Body of pancreas (tissue), 4 donors: ENCODE measurements at regions not wholly inside any gene's neighbourhood (a gene's known extent, or its start where the extent isn't known, plus 50 kb on each side); places are given as distances from the start of the nearest gene placed in this dataset.

Experiments
- ATAC-seq: fragments of 150-250 bp; one replicate; pipeline ENCODE4 v1.9.1; 2016
- DNase-seq, 4 donors: peaks; one replicate each; pipeline ENCODE4 v3.0.0-alpha.2; 2019
- H3K27ac ChIP-seq, 4 donors: fragments of 200-600 bp; sonication (generic); 1 replicate in 3 of 4; 2 replicates in 1 of 4; pipeline versions ENCODE4 v1.5.1 to v1.6.1; 2016 to 2019; ENCODE audit warnings: mild to moderate bottlenecking in 1 of 4, mixed read lengths in 1 of 4, moderate library complexity in 1 of 4
- H3K27me3 ChIP-seq, 2 donors: fragments of 200-600 bp; sonication (generic); one replicate each; pipeline ENCODE4 v1.6.0; 2016; ENCODE audit warnings: mild to moderate bottlenecking in 1 of 2
- H3K36me3 ChIP-seq, 2 donors: fragments of 200-600 bp; sonication (generic); replicated peaks in 1 of 2; 2 replicates each; pipeline ENCODE4 v1.5.1; 2016; ENCODE audit warnings: low read depth in 2 of 2; ENCODE audit not compliant: insufficient read depth in 1 of 2
- H3K4me1 ChIP-seq: fragments of 200-600 bp; sonication (generic); one replicate; pipeline ENCODE4 v1.6.0; 2016
- H3K4me3 ChIP-seq, 2 donors: fragments of 200-600 bp; sonication (generic); 1 replicate in 1 of 2; 2 replicates in 1 of 2; pipeline ENCODE4 v1.5.1; 2016 to 2019
- H3K9me3 ChIP-seq, 3 donors: fragments of 200-600 bp; sonication (generic); 1 replicate in 2 of 3; 2 replicates in 1 of 3; pipeline ENCODE4 v1.5.1; 2016
- POLR2A ChIP-seq, 3 donors: fragments of 450-650 bp; IDR thresholded peaks; one replicate each; pipeline ENCODE4 v1.6.1; 2016; ENCODE audit warnings: antibody characterized with exemption in 3 of 3, mild to moderate bottlenecking in 2 of 3
- WGBS, 2 donors: methylation state at CpG; one replicate each; pipeline ENCODE4 v1.1.5; 2017; 5-methylcytosine and 5-hydroxymethylcytosine counted together
- intact Hi-C: fragments of 100-400 bp; cut with DNase I; formaldehyde crosslinking; loops from one replicate; pipeline ENCODE4 v1.15.1; 2023
- TF ChIP-seq, protein P1 (sequence below), 7 experiments: fragments of 450-650 bp in 4 of 7; fragments of 200-600 bp in 3 of 7; sonication (generic) in 3 of 7; IDR thresholded peaks; one replicate each; pipeline ENCODE4 v1.5.1; 2016 to 2019; ENCODE audit warnings: antibody characterized with exemption in 7 of 7

DNA sequence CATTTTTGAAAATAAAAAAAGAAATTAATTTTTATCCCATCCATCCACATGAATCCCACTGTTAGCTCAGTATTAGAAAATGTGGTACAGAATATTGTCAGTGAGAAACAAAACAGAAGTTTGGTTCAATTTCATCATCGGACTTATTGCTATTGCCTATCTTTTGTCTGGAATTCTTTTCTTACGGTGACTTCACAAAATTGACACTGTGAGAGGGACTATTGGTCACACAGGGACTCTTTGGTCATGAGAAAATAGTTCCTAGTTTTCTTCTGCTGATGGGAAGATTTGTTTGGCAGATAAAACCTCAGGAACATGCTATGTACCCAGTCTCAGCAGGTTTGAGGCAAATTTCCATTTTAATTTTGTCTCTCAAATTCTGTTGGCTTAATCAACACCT, 186.2 kb upstream of the ELL2 start:
- intact Hi-C loops = no loop called here
- ATAC-seq (no peak), DNase-seq (no peak)
- no peak for TF ChIP-seq POLR2A (IDR thresholded peaks at IDR 0.05)
- TF ChIP-seq, protein P1, sequence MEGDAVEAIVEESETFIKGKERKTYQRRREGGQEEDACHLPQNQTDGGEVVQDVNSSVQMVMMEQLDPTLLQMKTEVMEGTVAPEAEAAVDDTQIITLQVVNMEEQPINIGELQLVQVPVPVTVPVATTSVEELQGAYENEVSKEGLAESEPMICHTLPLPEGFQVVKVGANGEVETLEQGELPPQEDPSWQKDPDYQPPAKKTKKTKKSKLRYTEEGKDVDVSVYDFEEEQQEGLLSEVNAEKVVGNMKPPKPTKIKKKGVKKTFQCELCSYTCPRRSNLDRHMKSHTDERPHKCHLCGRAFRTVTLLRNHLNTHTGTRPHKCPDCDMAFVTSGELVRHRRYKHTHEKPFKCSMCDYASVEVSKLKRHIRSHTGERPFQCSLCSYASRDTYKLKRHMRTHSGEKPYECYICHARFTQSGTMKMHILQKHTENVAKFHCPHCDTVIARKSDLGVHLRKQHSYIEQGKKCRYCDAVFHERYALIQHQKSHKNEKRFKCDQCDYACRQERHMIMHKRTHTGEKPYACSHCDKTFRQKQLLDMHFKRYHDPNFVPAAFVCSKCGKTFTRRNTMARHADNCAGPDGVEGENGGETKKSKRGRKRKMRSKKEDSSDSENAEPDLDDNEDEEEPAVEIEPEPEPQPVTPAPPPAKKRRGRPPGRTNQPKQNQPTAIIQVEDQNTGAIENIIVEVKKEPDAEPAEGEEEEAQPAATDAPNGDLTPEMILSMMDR (IDR thresholded peaks at IDR 0.05) = no peak
- Histone ChIP-seq H3K4me3 (no peak overlapping the region), H3K9me3 (no peaks in the 10 kb centered on the region), H3K36me3 (no peaks in the 10 kb centered on the region), H3K27ac (no peak overlapping the region), H3K27me3 (no peaks in the 10 kb centered on the region), H3K4me1 (peaks cover 4% of the 10 kb centered on the region)
- 95 to 96% methylated on average over 2 of the region's 2 CpGs for WGBS, 2 donors

DNA sequence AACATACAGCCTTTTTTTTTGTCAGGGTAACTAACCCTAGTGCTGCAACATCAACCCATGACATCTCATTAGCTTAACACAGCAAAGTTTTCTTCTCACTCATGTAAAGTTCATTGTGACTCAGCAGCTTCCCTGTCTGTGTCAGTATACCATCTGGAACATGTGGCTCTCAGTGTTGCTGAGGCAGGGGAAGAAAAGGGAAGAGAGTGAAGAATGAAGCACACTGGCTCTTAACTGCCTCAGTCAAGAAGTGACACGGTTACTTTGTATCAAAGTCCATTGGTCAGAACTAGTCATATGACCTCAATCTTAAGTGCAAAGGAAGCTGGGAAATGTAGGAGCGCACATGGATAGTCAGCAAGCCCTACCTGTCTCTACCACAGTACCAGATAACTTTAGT, 185.0 kb upstream of the ELL2 start:
- Histone ChIP-seq H3K27me3 (no peaks in the 10 kb centered on the region), H3K4me3 (no peak overlapping the region), H3K36me3 (no peaks in the 10 kb centered on the region), H3K9me3 (no peaks in the 10 kb centered on the region), H3K27ac (no peak overlapping the region), H3K4me1 (peaks cover 13% of the 10 kb centered on the region)
- 77 to 86% methylated on average over 2 of the region's 2 CpGs for WGBS, 2 donors
- intact Hi-C loops = no loop called here
- peak in 1 of 4 donors; percentile 61 for DNase-seq
- ATAC-seq = peak; percentile 42
- no peak for TF ChIP-seq POLR2A (IDR thresholded peaks at IDR 0.05)
- TF ChIP-seq, protein P1 (IDR thresholded peaks at IDR 0.05) = no peak

DNA sequence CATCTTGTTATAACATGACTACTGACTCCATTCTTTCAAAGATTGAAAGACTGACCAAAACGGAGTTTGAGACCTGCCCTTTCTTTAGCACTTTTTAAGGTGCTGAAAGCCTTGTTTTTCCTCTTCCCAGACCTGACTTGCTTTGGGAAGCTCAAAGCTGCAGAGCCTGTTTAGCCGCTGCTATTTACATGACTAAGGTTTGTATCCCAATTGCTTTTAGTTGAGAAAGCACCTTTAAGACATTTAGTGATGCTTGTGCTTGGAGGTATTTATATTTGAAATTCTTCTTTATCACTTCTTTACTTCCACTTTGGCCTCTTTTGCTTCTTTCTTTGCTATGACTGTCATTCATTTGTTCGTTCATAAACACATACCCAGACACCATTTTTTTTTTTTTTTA, 182.6 kb upstream of the ELL2 start:
- H3K36me3 ChIP-seq = no peaks in the 10 kb centered on the region
- H3K27me3 ChIP-seq = no peaks in the 10 kb centered on the region
- H3K27ac ChIP-seq = no peak overlapping the region
- intact Hi-C loops = no loop called here
- no peaks in the 10 kb centered on the region for H3K9me3 ChIP-seq
- TF ChIP-seq, protein P1 (IDR thresholded peaks at IDR 0.05) = no peak
- no peak for TF ChIP-seq POLR2A (IDR thresholded peaks at IDR 0.05)
- DNase-seq (no peak), ATAC-seq (no peak)
- WGBS, 2 donors = 84% methylated on average over 3 of the region's 3 CpGs
- no peak overlapping the region for H3K4me3 ChIP-seq
- H3K4me1 ChIP-seq = peaks cover 23% of the 10 kb centered on the region

DNA sequence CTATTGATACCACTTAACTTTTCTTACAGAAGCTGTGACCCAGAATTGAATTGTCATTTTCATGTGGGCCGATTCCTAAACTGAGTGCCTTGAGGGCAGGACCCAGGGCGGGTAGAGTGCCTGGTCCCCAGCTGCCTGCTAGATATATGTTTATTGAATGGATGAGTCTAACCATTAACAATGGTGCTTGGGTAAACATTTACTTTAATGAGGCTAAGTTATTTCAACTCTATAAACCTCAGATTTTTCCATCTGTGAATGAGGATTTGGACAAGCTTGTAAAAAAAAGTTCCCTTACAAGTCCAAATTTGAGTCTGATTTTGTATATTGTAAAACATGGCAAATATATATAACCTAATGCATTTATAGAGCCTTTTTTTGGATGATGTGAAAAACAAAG, 181.8 kb upstream of the ELL2 start:
- H3K9me3 ChIP-seq = no peaks in the 10 kb centered on the region
- H3K4me3 ChIP-seq = no peak overlapping the region
- H3K36me3 ChIP-seq = no peaks in the 10 kb centered on the region
- no peak for ATAC-seq
- intact Hi-C loops = no loop called here
- TF ChIP-seq, protein P1 (IDR thresholded peaks at IDR 0.05) = no peak
- no peak for TF ChIP-seq POLR2A (IDR thresholded peaks at IDR 0.05)
- no peak for DNase-seq
- H3K27ac ChIP-seq = no peak overlapping the region
- peaks cover 23% of the 10 kb centered on the region for H3K4me1 ChIP-seq
- H3K27me3 ChIP-seq = no peaks in the 10 kb centered on the region
- 39 to 68% methylated on average over 2 of the region's 2 CpGs for WGBS, 2 donors

DNA sequence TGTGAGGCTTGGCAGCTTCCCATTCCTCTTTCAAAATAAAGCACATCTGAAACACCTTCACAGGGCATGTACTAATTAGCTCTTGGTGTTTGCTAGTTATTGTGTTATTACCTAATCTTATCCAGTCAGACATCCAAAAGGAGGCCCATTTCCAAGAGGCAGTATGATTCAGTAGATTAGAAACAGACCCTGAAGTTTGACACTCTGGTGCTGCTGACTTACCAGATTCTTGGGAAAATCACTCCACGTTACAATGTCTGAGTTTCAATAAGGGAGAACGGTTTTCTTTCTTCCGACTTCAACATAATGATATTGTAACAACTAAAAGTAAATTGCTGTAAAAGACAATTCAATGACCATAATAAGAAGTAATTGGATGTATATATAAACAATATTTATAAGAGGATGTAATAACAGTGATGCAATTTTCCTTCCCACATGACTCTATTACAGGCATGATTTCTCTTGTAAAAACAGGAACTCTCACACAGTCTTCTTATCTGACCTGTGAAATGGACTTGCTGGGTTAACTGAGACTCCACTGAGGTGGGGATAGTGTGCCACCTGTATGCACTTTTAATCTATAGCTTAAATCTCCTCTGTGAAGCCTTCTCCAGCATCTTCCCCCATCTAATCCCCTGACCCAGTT, 181.3 kb upstream of the ELL2 start:
- Histone ChIP-seq H3K4me3 (no peak overlapping the region), H3K27ac (no peak overlapping the region), H3K27me3 (no peaks in the 10 kb centered on the region), H3K9me3 (no peaks in the 10 kb centered on the region), H3K36me3 (no peaks in the 10 kb centered on the region), H3K4me1 (peaks cover 23% of the 10 kb centered on the region)
- 72 to 77% methylated on average over 3 of the region's 3 CpGs for WGBS, 2 donors
- ATAC-seq = no peak
- TF ChIP-seq, protein P1 (IDR thresholded peaks at IDR 0.05) = no peak
- no peak for TF ChIP-seq POLR2A (IDR thresholded peaks at IDR 0.05)
- intact Hi-C loops = no loop called here
- DNase-seq = no peak
